HG03442 (cell line): ENCODE measurements at regions not wholly inside any gene's neighbourhood (a gene's known extent, or its start where the extent isn't known, plus 50 kb on each side); places are given as distances from the start of the nearest gene placed in this dataset.
"Not testable (repeated sequence)": the region's sequence is repeated elsewhere in the genome, so short reads cannot be mapped to it uniquely, and the experiment has no call there.

ENCODE experiments used
- ATAC-seq: cut with Tn5 transposase; IDR thresholded peaks from one replicate; pipeline ENCODE4 v1.9.1; 2021; ENCODE audit warnings: mild to moderate bottlenecking, moderate library complexity; ENCODE audit not compliant: unreplicated experiment

GRCh38 chr10:28892818-28893547 lies 215.7 kb downstream of the BAMBI start:
- no peak for ATAC-seq

- ATAC-seq, result no peak
Observed at GRCh38 chr10:28894146-28894545, 216.8 kb downstream of the BAMBI start.

GRCh38 chr10:28895671-28896070 lies 218.3 kb downstream of the BAMBI start:
- ATAC-seq, result not testable (repeated sequence)

- ATAC-seq, result not testable (repeated sequence)
Observed at GRCh38 chr10:28896791-28897409, 219.6 kb downstream of the BAMBI start.

GRCh38 chr10:28897617-28898464 lies 220.5 kb downstream of the BAMBI start:
- no peak for ATAC-seq

- ATAC-seq, result no peak
Observed at GRCh38 chr10:28902215-28902614, 224.9 kb downstream of the BAMBI start.

GRCh38 chr10:28903063-28903462 lies 225.7 kb downstream of the BAMBI start:
- no peak for ATAC-seq

GRCh38 chr10:28903736-28904135 lies 226.4 kb downstream of the BAMBI start:
- no peak for ATAC-seq

- ATAC-seq, result no peak
Observed at GRCh38 chr10:28905371-28905770, 228.1 kb downstream of the BAMBI start.

GRCh38 chr10:28906011-28906411 lies 228.7 kb downstream of the BAMBI start:
- ATAC-seq, result no peak

GRCh38 chr10:28906415-28906814 lies 229.1 kb downstream of the BAMBI start:
- no peak for ATAC-seq

GRCh38 chr10:28906934-28907333 lies 229.6 kb downstream of the BAMBI start:
- no peak for ATAC-seq

- ATAC-seq, result no peak
Observed at GRCh38 chr10:28909875-28910274, 232.6 kb downstream of the BAMBI start.

GRCh38 chr10:28910956-28911355 lies 233.6 kb downstream of the BAMBI start:
- no peak for ATAC-seq

GRCh38 chr10:28911511-28911910 lies 234.2 kb downstream of the BAMBI start:
- ATAC-seq, result not testable (repeated sequence)

GRCh38 chr10:28912017-28912783 lies 234.9 kb downstream of the BAMBI start:
- no peak for ATAC-seq

- ATAC-seq, result no peak
Observed at GRCh38 chr10:28913436-28914237, 236.3 kb downstream of the BAMBI start.

GRCh38 chr10:28914701-28915100 lies 237.4 kb downstream of the BAMBI start:
- ATAC-seq, result no peak

- ATAC-seq, result no peak
Observed at GRCh38 chr10:28915989-28916588, 238.8 kb downstream of the BAMBI start.

GRCh38 chr10:28920091-28920490 lies 242.8 kb downstream of the BAMBI start:
- no peak for ATAC-seq
